ENCODE measurements at regions not wholly inside any gene's neighbourhood (a gene's known extent, or its start where the extent isn't known, plus 50 kb on each side); places are given as distances from the start of the nearest gene placed in this dataset.

- H3K79me2 ChIP-seq (ENCODE audit: insufficient read depth, low read length): no peaks in the 10 kb centered on the region
- H3K9ac ChIP-seq (ENCODE audit: low read length): no peak overlapping the region
- no peaks in the 10 kb centered on the region for H3K9me2 ChIP-seq (replicated peaks; ENCODE audit: insufficient read depth, low read length)
- H3K27ac ChIP-seq (ENCODE audit: low read depth, low read length): no peak overlapping the region
- TF ChIP-seq EZH2phosphoT487 (conservative IDR thresholded peaks at IDR 0.05; ENCODE audit: low read length) (no peak), CTCF (IDR thresholded peaks at IDR 0.05; ENCODE audit: insufficient read depth, low read length, poor library complexity, severe bottlenecking) (no peak)
- no peak overlapping the region for H3K4me3 ChIP-seq (ENCODE audit: insufficient read depth, low read length, poor library complexity, severe bottlenecking)
- no peaks in the 10 kb centered on the region for H3F3A ChIP-seq (ENCODE audit: insufficient read depth)
- H3K36me3 ChIP-seq (ENCODE audit: low read length): no peaks in the 10 kb centered on the region
- H2AFZ ChIP-seq (ENCODE audit: low read depth, low read length, severe bottlenecking): no peak overlapping the region
- no peaks in the 10 kb centered on the region for H3K9me3 ChIP-seq (ENCODE audit: insufficient read depth, low read length)
- H4K20me1 ChIP-seq (ENCODE audit: low read depth, low read length): no peaks in the 10 kb centered on the region
- H3K27me3 ChIP-seq (ENCODE audit: low read length): no peaks in the 10 kb centered on the region
- H3K4me2 ChIP-seq (ENCODE audit: low read depth, low read length, poor library complexity, severe bottlenecking): no peak overlapping the region
Measured at GRCh38 chr20:60883496-60883895, 368.6 kb upstream of the CDH4 start.

GRCh38 chr20:60884277-60884676 lies 367.8 kb upstream of the CDH4 start:
- Histone ChIP-seq H3F3A (ENCODE audit: insufficient read depth) (no peaks in the 10 kb centered on the region), H3K9me3 (ENCODE audit: insufficient read depth, low read length) (no peaks in the 10 kb centered on the region), H3K9ac (ENCODE audit: low read length) (no peak overlapping the region), H3K27ac (ENCODE audit: low read depth, low read length) (no peak overlapping the region), H3K27me3 (ENCODE audit: low read length) (no peaks in the 10 kb centered on the region), H2AFZ (ENCODE audit: low read depth, low read length, severe bottlenecking) (no peak overlapping the region), H3K79me2 (ENCODE audit: insufficient read depth, low read length) (no peaks in the 10 kb centered on the region), H3K9me2 (replicated peaks; ENCODE audit: insufficient read depth, low read length) (no peaks in the 10 kb centered on the region), H3K36me3 (ENCODE audit: low read length) (no peaks in the 10 kb centered on the region), H4K20me1 (ENCODE audit: low read depth, low read length) (no peaks in the 10 kb centered on the region), H3K4me3 (ENCODE audit: insufficient read depth, low read length, poor library complexity, severe bottlenecking) (no peak overlapping the region), H3K4me2 (ENCODE audit: low read depth, low read length, poor library complexity, severe bottlenecking) (no peak overlapping the region)
- TF ChIP-seq CTCF (IDR thresholded peaks at IDR 0.05; ENCODE audit: insufficient read depth, low read length, poor library complexity, severe bottlenecking) (no peak), EZH2phosphoT487 (conservative IDR thresholded peaks at IDR 0.05; ENCODE audit: low read length) (no peak)

- Histone ChIP-seq H3K9me2 (replicated peaks; ENCODE audit: insufficient read depth, low read length) (no peaks in the 10 kb centered on the region), H4K20me1 (ENCODE audit: low read depth, low read length) (no peaks in the 10 kb centered on the region), H3K36me3 (ENCODE audit: low read length) (no peaks in the 10 kb centered on the region), H3K27me3 (ENCODE audit: low read length) (no peaks in the 10 kb centered on the region), H3K27ac (ENCODE audit: low read depth, low read length) (no peak overlapping the region), H3K4me3 (ENCODE audit: insufficient read depth, low read length, poor library complexity, severe bottlenecking) (no peak overlapping the region), H2AFZ (ENCODE audit: low read depth, low read length, severe bottlenecking) (no peak overlapping the region), H3F3A (ENCODE audit: insufficient read depth) (no peaks in the 10 kb centered on the region), H3K9ac (ENCODE audit: low read length) (no peak overlapping the region), H3K4me2 (ENCODE audit: low read depth, low read length, poor library complexity, severe bottlenecking) (no peak overlapping the region), H3K79me2 (ENCODE audit: insufficient read depth, low read length) (no peaks in the 10 kb centered on the region), H3K9me3 (ENCODE audit: insufficient read depth, low read length) (no peaks in the 10 kb centered on the region)
- TF ChIP-seq EZH2phosphoT487 (conservative IDR thresholded peaks at IDR 0.05; ENCODE audit: low read length): no peak
- no peak for TF ChIP-seq CTCF (IDR thresholded peaks at IDR 0.05; ENCODE audit: insufficient read depth, low read length, poor library complexity, severe bottlenecking)
Measured at GRCh38 chr20:60888771-60889170, 363.3 kb upstream of the CDH4 start.
